Thyroid gland (tissue), 4 donors: ENCODE measurements at regions not wholly inside any gene's neighbourhood (a gene's known extent, or its start where the extent isn't known, plus 50 kb on each side); places are given as distances from the start of the nearest gene placed in this dataset.

Experiments used
- CTCF ChIP-seq, 6 experiments: fragments of 200-600 bp in 3 of 6; fragments of 450-650 bp in 3 of 6; sonication (generic) in 3 of 6; IDR thresholded peaks; one replicate each; pipeline ENCODE4 v1.5.1; 2016 to 2019; ENCODE audit warnings: antibody characterized with exemption in 6 of 6, mild to moderate bottlenecking in 2 of 6, inconsistent platforms in 1 of 6, moderate library complexity in 1 of 6
- POLR2A ChIP-seq, 2 donors: fragments of 450-650 bp; IDR thresholded peaks; one replicate each; pipeline ENCODE4 v1.6.1; 2017; ENCODE audit warnings: antibody characterized with exemption in 2 of 2, mild to moderate bottlenecking in 2 of 2, moderate library complexity in 1 of 2

DNA sequence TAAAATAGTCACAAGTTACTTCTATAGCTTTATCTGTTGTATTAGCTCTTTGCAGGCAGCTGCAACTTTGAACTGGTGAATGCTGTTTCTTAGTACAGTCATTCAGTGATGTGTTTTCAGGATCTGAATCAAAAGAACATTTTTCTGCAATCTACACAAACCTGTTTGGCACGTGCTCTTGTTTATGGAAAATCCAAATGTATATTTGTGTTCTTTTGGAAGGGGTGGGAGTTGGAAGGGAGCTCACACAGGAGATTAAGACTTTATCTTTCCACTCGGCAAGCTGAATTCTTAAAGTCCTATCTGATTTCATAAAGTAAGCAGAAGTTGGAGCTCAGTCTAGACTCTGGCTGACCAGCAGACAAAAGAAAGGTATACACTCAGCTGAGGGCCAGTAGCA lies 300.2 kb downstream of the MAP2K6 start:
- TF ChIP-seq CTCF (IDR thresholded peaks at IDR 0.05) (no peak), POLR2A (IDR thresholded peaks at IDR 0.05) (no peak)
